Prostate gland (tissue), 2 donors: ENCODE measurements at regions not wholly inside any gene's neighbourhood (a gene's known extent, or its start where the extent isn't known, plus 50 kb on each side); places are given as distances from the start of the nearest gene placed in this dataset.

ENCODE experiments used
- DNase-seq: peaks from one replicate; pipeline ENCODE4 v3.0.0-alpha.2; 2019; ENCODE audit warnings: low spot score
- H3K27ac ChIP-seq, 2 donors: fragments of 200-600 bp; sonication (generic); 2 replicates each; pipeline ENCODE4 v1.5.1; 2017 to 2019
- H3K27me3 ChIP-seq: fragments of 200-600 bp; sonication (generic); replicated peaks from 2 replicates; pipeline ENCODE4 v1.5.1; 2019; ENCODE audit not compliant: insufficient read depth
- H3K36me3 ChIP-seq, 2 donors: fragments of 200-600 bp; sonication (generic); 1 replicate in 1 of 2; 2 replicates in 1 of 2; pipeline versions ENCODE4 v1.5.1 to v1.8.1; 2017 to 2019
- H3K4me1 ChIP-seq: fragments of 200-600 bp; sonication (generic); replicated peaks from 2 replicates; pipeline ENCODE4 v1.5.1; 2019
- H3K4me3 ChIP-seq, 2 donors: fragments of 200-600 bp; sonication (generic); 2 replicates each; pipeline ENCODE4 v1.5.1; 2017 to 2019
- H3K9me3 ChIP-seq: fragments of 200-600 bp; sonication (generic); 2 replicates; pipeline ENCODE4 v1.5.1; 2017
- CTCF ChIP-seq, 4 experiments: fragments of 200-600 bp in 2 of 4; fragments of 450-650 bp in 2 of 4; sonication (generic) in 2 of 4; IDR thresholded peaks; 1 replicate in 3 of 4; 2 replicates in 1 of 4; pipeline ENCODE4 v1.5.1; 2016 to 2019; ENCODE audit warnings: antibody characterized with exemption in 4 of 4, mild to moderate bottlenecking in 2 of 4, moderate library complexity in 2 of 4
- POLR2A ChIP-seq: fragments of 450-650 bp; IDR thresholded peaks from one replicate; pipeline ENCODE4 v1.6.1; 2016; ENCODE audit warnings: antibody characterized with exemption, mild to moderate bottlenecking
- POLR2AphosphoS5 ChIP-seq: sonication (generic); formaldehyde crosslinking; IDR thresholded peaks from one replicate; pipeline ENCODE4 v1.6.1; 2017; ENCODE audit warnings: antibody characterized with exemption
- WGBS: methylation state at CpG from one replicate; pipeline ENCODE4 v1.1.5; 2018; 5-methylcytosine and 5-hydroxymethylcytosine counted together
- intact Hi-C: fragments of 100-400 bp; cut with DNase I; formaldehyde crosslinking; loops from one replicate; pipeline ENCODE4 v1.14.2; 2022

GRCh38 chr4:175229154-175229553 lies 311.0 kb downstream of the ADAM29 start:
- no peaks in the 10 kb centered on the region for H3K27me3 ChIP-seq
- no peaks in the 10 kb centered on the region for H3K36me3 ChIP-seq
- 73% methylated on average over 1 of the region's 1 CpG for WGBS

GRCh38 chr4:175234162-175234561 lies 316.0 kb downstream of the ADAM29 start:
- intact Hi-C loops, result no loop called here
- TF ChIP-seq POLR2AphosphoS5 (no peak), POLR2A (no peak), CTCF (IDR thresholded peaks at IDR 0.05) (no peak)

More at GRCh38 chr4:175229154-175229553, 311.0 kb downstream of the ADAM29 start:
- no peak overlapping the region for H3K27ac ChIP-seq
- no peak overlapping the region for H3K4me3 ChIP-seq
- H3K4me1 ChIP-seq, result no peaks in the 10 kb centered on the region
- no peak for DNase-seq
- TF ChIP-seq POLR2A, result no peak
- no peak for TF ChIP-seq POLR2AphosphoS5
- TF ChIP-seq CTCF (IDR thresholded peaks at IDR 0.05), result no peak
- intact Hi-C loops, result no loop called here
- no peaks in the 10 kb centered on the region for H3K9me3 ChIP-seq

GRCh38 chr4:175238827-175239517 lies 320.8 kb downstream of the ADAM29 start:
- DNase-seq, result no peak
- H3K9me3 ChIP-seq, result no peaks in the 10 kb centered on the region
- no peak overlapping the region for H3K4me3 ChIP-seq
- no peak overlapping the region for H3K27ac ChIP-seq
- H3K27me3 ChIP-seq, result no peaks in the 10 kb centered on the region
- WGBS, result 58% methylated on average over 2 of the region's 2 CpGs
- H3K4me1 ChIP-seq, result no peaks in the 10 kb centered on the region
- no peaks in the 10 kb centered on the region for H3K36me3 ChIP-seq
- intact Hi-C loops, result no loop called here
- TF ChIP-seq POLR2A (no peak), CTCF (IDR thresholded peaks at IDR 0.05) (no peak), POLR2AphosphoS5 (no peak)

More at GRCh38 chr4:175234162-175234561, 316.0 kb downstream of the ADAM29 start:
- Histone ChIP-seq H3K9me3 (no peaks in the 10 kb centered on the region), H3K27me3 (no peaks in the 10 kb centered on the region), H3K4me3 (no peak overlapping the region), H3K4me1 (no peaks in the 10 kb centered on the region), H3K36me3 (no peaks in the 10 kb centered on the region), H3K27ac (no peak overlapping the region)
- DNase-seq, result no peak
- 56% methylated on average over 2 of the region's 2 CpGs for WGBS

GRCh38 chr4:175246941-175247340 lies 328.8 kb downstream of the ADAM29 start:
- Histone ChIP-seq H3K9me3 (no peaks in the 10 kb centered on the region), H3K4me1 (no peaks in the 10 kb centered on the region), H3K36me3 (no peaks in the 10 kb centered on the region), H3K27ac (no peak overlapping the region), H3K27me3 (no peaks in the 10 kb centered on the region), H3K4me3 (no peak overlapping the region)
- DNase-seq, result no peak
- TF ChIP-seq POLR2AphosphoS5, result no peak
- TF ChIP-seq POLR2A, result no peak
- TF ChIP-seq CTCF (IDR thresholded peaks at IDR 0.05), result no peak
- whole genome bisulfite sequencing, result 50% methylated on average over 3 of the region's 3 CpGs
- intact Hi-C loops, result no loop called here

GRCh38 chr4:175252642-175253041 lies 334.5 kb downstream of the ADAM29 start:
- intact Hi-C loops, result no loop called here
- H3K9me3 ChIP-seq, result no peaks in the 10 kb centered on the region
- no peak for DNase-seq

More at GRCh38 chr4:175252642-175253041, 334.5 kb downstream of the ADAM29 start:
- 97% methylated on average over 5 of the region's 5 CpGs for WGBS
- Histone ChIP-seq H3K4me1 (no peaks in the 10 kb centered on the region), H3K27ac (no peak overlapping the region), H3K27me3 (no peaks in the 10 kb centered on the region), H3K36me3 (no peaks in the 10 kb centered on the region), H3K4me3 (no peak overlapping the region)
- no peak for TF ChIP-seq POLR2AphosphoS5
